LNCAP (cell line): ENCODE measurements at regions not wholly inside any gene's neighbourhood (a gene's known extent, or its start where the extent isn't known, plus 50 kb on each side); places are given as distances from the start of the nearest gene placed in this dataset.

ENCODE experiments used
- CTCF ChIP-seq: fragments of 450-650 bp; IDR thresholded peaks from 2 replicates; pipeline ENCODE4 v1.5.1; 2017; ENCODE audit warnings: mild to moderate bottlenecking

- no peak for TF ChIP-seq CTCF
Observed at GRCh38 chr2:129805899-129806298, 173.6 kb upstream of the RAB6C start.

- no peak for TF ChIP-seq CTCF
Observed at GRCh38 chr2:129806317-129806716, 173.1 kb upstream of the RAB6C start.

GRCh38 chr2:129806990-129807389 lies 172.5 kb upstream of the RAB6C start:
- no peak for TF ChIP-seq CTCF

- TF ChIP-seq CTCF, result no peak
Observed at GRCh38 chr2:129810521-129810920, 168.9 kb upstream of the RAB6C start.

GRCh38 chr2:129812071-129812470 lies 167.4 kb upstream of the RAB6C start:
- TF ChIP-seq CTCF, result no peak

GRCh38 chr2:129812654-129813053 lies 166.8 kb upstream of the RAB6C start:
- no peak for TF ChIP-seq CTCF

- no peak for TF ChIP-seq CTCF
Observed at GRCh38 chr2:129813404-129813803, 166.1 kb upstream of the RAB6C start.

- no peak for TF ChIP-seq CTCF
Observed at GRCh38 chr2:129816813-129817574, 162.5 kb upstream of the RAB6C start.
